ENCODE measurements at regions not wholly inside any gene's neighbourhood (a gene's known extent, or its start where the extent isn't known, plus 50 kb on each side); places are given as distances from the start of the nearest gene placed in this dataset.

- no peak for DNase-seq
Measured at GRCh38 chr1:60573726-60574409, 500.3 kb upstream of the C1orf87 start.

- DNase-seq: no peak
Measured at GRCh38 chr1:60573121-60573520, 499.6 kb upstream of the C1orf87 start.

- no peak for DNase-seq
Measured at GRCh38 chr1:60572378-60572777, 498.8 kb upstream of the C1orf87 start.

GRCh38 chr1:60571811-60572210 lies 498.2 kb upstream of the C1orf87 start:
- no peak for DNase-seq

- DNase-seq: no peak
Measured at GRCh38 chr1:60569189-60569588, 495.6 kb upstream of the C1orf87 start.

- DNase-seq: no peak
Measured at GRCh38 chr1:60567256-60567655, 493.7 kb upstream of the C1orf87 start.

- no peak for DNase-seq
Measured at GRCh38 chr1:60564916-60565750, 491.6 kb upstream of the C1orf87 start.

GRCh38 chr1:60563777-60564535 lies 490.4 kb upstream of the C1orf87 start:
- no peak for DNase-seq

- DNase-seq: no peak
Measured at GRCh38 chr1:60562740-60563139, 489.2 kb upstream of the C1orf87 start.

- no peak for DNase-seq
Measured at GRCh38 chr1:60560701-60561100, 487.1 kb upstream of the C1orf87 start.

GRCh38 chr1:60558236-60558635 lies 484.7 kb upstream of the C1orf87 start:
- DNase-seq: no peak

GRCh38 chr1:60553730-60554129 lies 480.2 kb upstream of the C1orf87 start:
- DNase-seq: no peak

- no peak for DNase-seq
Measured at GRCh38 chr1:60547821-60548220, 474.3 kb upstream of the C1orf87 start.

- no peak for DNase-seq
Measured at GRCh38 chr1:60541831-60542532, 468.4 kb upstream of the C1orf87 start.

- no peak for DNase-seq
Measured at GRCh38 chr1:60540141-60540540, 466.6 kb upstream of the C1orf87 start.

GRCh38 chr1:60535713-60536112 lies 462.1 kb upstream of the C1orf87 start:
- DNase-seq: no peak

GRCh38 chr1:60527567-60527966 lies 454.0 kb upstream of the C1orf87 start:
- DNase-seq: no peak

GRCh38 chr1:60516996-60517395 lies 443.4 kb upstream of the C1orf87 start:
- DNase-seq: no peak

- DNase-seq: no peak
Measured at GRCh38 chr1:60510162-60510561, 436.6 kb upstream of the C1orf87 start.

- DNase-seq: no peak
Measured at GRCh38 chr1:60504206-60504840, 430.8 kb upstream of the C1orf87 start.

- no peak for DNase-seq
Measured at GRCh38 chr1:60503266-60503925, 429.8 kb upstream of the C1orf87 start.

GRCh38 chr1:60502506-60502905 lies 428.9 kb upstream of the C1orf87 start:
- no peak for DNase-seq
